HepG2 (cell line): ENCODE measurements at regions not wholly inside any gene's neighbourhood (a gene's known extent, or its start where the extent isn't known, plus 50 kb on each side); places are given as distances from the start of the nearest gene placed in this dataset.

ENCODE experiments used
- PLSCR1 ChIP-seq: sonication (generic); formaldehyde crosslinking; IDR thresholded peaks from 2 replicates; pipeline ENCODE4 v1.5.0; 2020; ENCODE audit warnings: missing genetic modification reagents, mild to moderate bottlenecking, borderline replicate concordance
- RXRA ChIP-seq: sonication (generic); formaldehyde crosslinking; IDR thresholded peaks from 2 replicates; pipeline ENCODE4 v1.5.1; 2020; ENCODE audit warnings: missing genetic modification reagents
- SKI ChIP-seq: fragments of 450-650 bp; IDR thresholded peaks from one replicate; pipeline ENCODE4 v1.6.1; 2018; ENCODE audit warnings: mild to moderate bottlenecking; ENCODE audit not compliant: partially characterized antibody
- ZBED4 ChIP-seq: sonication (generic); formaldehyde crosslinking; IDR thresholded peaks from 2 replicates; pipeline ENCODE4 v1.4.0; 2020; ENCODE audit warnings: missing genetic modification reagents, borderline replicate concordance
- ZBTB1 ChIP-seq: sonication (generic); formaldehyde crosslinking; IDR thresholded peaks from 2 replicates; pipeline ENCODE4 v1.4.0; 2020; ENCODE audit warnings: missing genetic modification reagents, borderline replicate concordance
- ZBTB2 ChIP-seq: sonication (generic); formaldehyde crosslinking; IDR thresholded peaks from 2 replicates; pipeline ENCODE4 v1.8.0; 2022; ENCODE audit warnings: low read depth, missing genetic modification reagents
- ZFYVE20 ChIP-seq: sonication (generic); formaldehyde crosslinking; IDR thresholded peaks from 2 replicates; pipeline ENCODE4 v1.8.0; 2023; ENCODE audit warnings: low read depth, mild to moderate bottlenecking, moderate library complexity, missing genetic modification reagents, borderline replicate concordance
- ZNF121 ChIP-seq: sonication (generic); formaldehyde crosslinking; IDR thresholded peaks from 2 replicates; pipeline ENCODE4 v1.5.0; 2020; ENCODE audit warnings: mild to moderate bottlenecking, missing genetic modification reagents
- ZNF407 ChIP-seq: sonication (generic); formaldehyde crosslinking; IDR thresholded peaks from one replicate; pipeline ENCODE4 v1.5.1; 2020; ENCODE audit warnings: mild to moderate bottlenecking, missing genetic modification reagents; ENCODE audit errors: not compliant biosample characterization
- ZNF615 ChIP-seq: sonication (generic); formaldehyde crosslinking; IDR thresholded peaks from 2 replicates; pipeline ENCODE4 v1.5.0; 2020; ENCODE audit warnings: mild to moderate bottlenecking, missing genetic modification reagents, borderline replicate concordance
- ZNF674 ChIP-seq: sonication (generic); formaldehyde crosslinking; IDR thresholded peaks from 2 replicates; pipeline ENCODE4 v1.5.0; 2020; ENCODE audit warnings: low read depth, mild to moderate bottlenecking, missing genetic modification reagents
- ZNF710 ChIP-seq: sonication (generic); formaldehyde crosslinking; IDR thresholded peaks from 2 replicates; pipeline ENCODE4 v1.5.0; 2020; ENCODE audit warnings: mild to moderate bottlenecking, missing genetic modification reagents, borderline replicate concordance
- ZNF768 ChIP-seq: sonication (generic); formaldehyde crosslinking; IDR thresholded peaks from 2 replicates; pipeline ENCODE4 v1.4.0; 2020; ENCODE audit warnings: missing genetic modification reagents

GRCh38 chr4:147360301-147360700 lies 120.6 kb upstream of the EDNRA start (continued):
- no peak for TF ChIP-seq ZNF407 (CRISPR knock-in tag)
- no peak for TF ChIP-seq ZFYVE20
- TF ChIP-seq ZNF615 (CRISPR knock-in tag), result no peak
- TF ChIP-seq ZBTB2 (CRISPR knock-in tag), result no peak
- TF ChIP-seq RXRA (CRISPR knock-in tag), result no peak
- no peak for TF ChIP-seq PLSCR1 (CRISPR knock-in tag)
- no peak for TF ChIP-seq SKI
- TF ChIP-seq ZNF768 (CRISPR knock-in tag), result no peak
- TF ChIP-seq ZNF121 (CRISPR knock-in tag), result no peak
- no peak for TF ChIP-seq ZNF674 (CRISPR knock-in tag)
- no peak for TF ChIP-seq ZBTB1 (CRISPR knock-in tag)
- no peak for TF ChIP-seq ZNF710 (CRISPR knock-in tag)
- TF ChIP-seq ZBED4 (CRISPR knock-in tag), result no peak
